Mammary epithelial cell (primary cell): ENCODE measurements at regions not wholly inside any gene's neighbourhood (a gene's known extent, or its start where the extent isn't known, plus 50 kb on each side); places are given as distances from the start of the nearest gene placed in this dataset.

ENCODE experiments used
- CTCF ChIP-seq, 2 donors: IDR thresholded peaks in 1 of 2; conservative IDR thresholded peaks in 1 of 2; 2 replicates each; pipeline ENCODE4 v1.5.1; 2011 to 2012; ENCODE audit warnings: inconsistent platforms in 2 of 2, low read length in 2 of 2, mild to moderate bottlenecking in 2 of 2, control low read depth in 1 of 2, low read depth in 1 of 2; ENCODE audit not compliant: insufficient read depth in 1 of 2; ENCODE audit errors: extremely low read depth in 1 of 2
- EZH2 ChIP-seq: IDR thresholded peaks from 2 replicates; pipeline ENCODE4 v1.6.1; 2012; ENCODE audit warnings: low read length, inconsistent platforms, borderline replicate concordance

GRCh38 chr20:6692566-6693173 lies 74.8 kb upstream of the BMP2 start:
- TF ChIP-seq CTCF (conservative IDR thresholded peaks at IDR 0.05 in 1 of 2, IDR thresholded peaks at IDR 0.05 in 1 of 2; ENCODE audit: extremely low read depth in 1 of 2, insufficient read depth in 1 of 2, low read depth in 1 of 2, low read length in 2 of 2), result no peak
- TF ChIP-seq EZH2, result no peak
